BJ (cell line): ENCODE measurements at regions not wholly inside any gene's neighbourhood (a gene's known extent, or its start where the extent isn't known, plus 50 kb on each side); places are given as distances from the start of the nearest gene placed in this dataset.

Experiments used
- CTCF ChIA-PET: fragments of 350-600 bp; formaldehyde crosslinking; extraction: SDS; loops from one replicate; lab custom pipeline; 2021; ENCODE audit warnings: antibody characterized with exemption, inconsistent platforms; lab: Yijun Ruan, JAX
- POLR2A ChIA-PET: fragments of 300-600 bp; sonication (Branson Sonifier 250); formaldehyde crosslinking; extraction: SDS; loops from one replicate; lab custom pipeline; 2021; ENCODE audit warnings: antibody characterized with exemption; lab: Charles Lee
- DNase-seq: peaks from one replicate; pipeline ENCODE4 v3.0.0-alpha.2; 2011; ENCODE audit warnings: low read depth
- H3K27me3 ChIP-seq: 2 replicates; pipeline ENCODE4 v1.6.0; 2011; ENCODE audit warnings: low read length; ENCODE audit not compliant: control insufficient read depth, insufficient read depth
- H3K36me3 ChIP-seq: 2 replicates; pipeline ENCODE4 v1.5.1; 2011; ENCODE audit warnings: low read length; ENCODE audit not compliant: control insufficient read depth, insufficient read depth
- H3K4me3 ChIP-seq: 2 replicates; pipeline ENCODE4 v1.5.1; 2011; ENCODE audit warnings: low read depth, mild to moderate bottlenecking, control low read depth, low read length
- TF ChIP-seq, protein P1 (sequence below): IDR thresholded peaks from 2 replicates; pipeline ENCODE4 v1.5.1; 2011; ENCODE audit warnings: low read depth, mild to moderate bottlenecking, control low read depth, inconsistent platforms, low read length, moderate library complexity; ENCODE audit not compliant: insufficient read depth

DNA sequence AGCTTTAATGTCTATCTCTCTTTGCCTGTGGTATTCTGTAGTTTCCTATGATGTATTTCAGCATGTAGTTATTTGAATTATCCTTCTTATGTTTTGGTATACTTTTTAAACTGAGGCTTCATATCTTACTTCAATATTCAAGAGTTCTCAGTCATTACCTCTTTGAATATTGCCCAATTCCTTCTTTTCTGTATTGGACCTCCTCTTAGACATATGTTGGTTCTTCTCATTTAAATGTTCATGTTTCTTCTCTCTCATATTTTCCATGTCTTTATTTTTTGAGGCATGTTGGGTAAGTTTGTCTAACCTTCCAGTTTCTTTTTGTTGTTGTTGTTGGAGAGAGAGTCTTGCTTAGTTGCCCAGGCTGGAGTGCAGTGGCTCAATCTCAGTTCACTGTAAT lies 140.6 kb downstream of the MRPS6 start:
- ChIA-PET CTCF (no interaction called here), POLR2A (no interaction called here)
- DNase-seq: no peak
- TF ChIP-seq, protein P1, sequence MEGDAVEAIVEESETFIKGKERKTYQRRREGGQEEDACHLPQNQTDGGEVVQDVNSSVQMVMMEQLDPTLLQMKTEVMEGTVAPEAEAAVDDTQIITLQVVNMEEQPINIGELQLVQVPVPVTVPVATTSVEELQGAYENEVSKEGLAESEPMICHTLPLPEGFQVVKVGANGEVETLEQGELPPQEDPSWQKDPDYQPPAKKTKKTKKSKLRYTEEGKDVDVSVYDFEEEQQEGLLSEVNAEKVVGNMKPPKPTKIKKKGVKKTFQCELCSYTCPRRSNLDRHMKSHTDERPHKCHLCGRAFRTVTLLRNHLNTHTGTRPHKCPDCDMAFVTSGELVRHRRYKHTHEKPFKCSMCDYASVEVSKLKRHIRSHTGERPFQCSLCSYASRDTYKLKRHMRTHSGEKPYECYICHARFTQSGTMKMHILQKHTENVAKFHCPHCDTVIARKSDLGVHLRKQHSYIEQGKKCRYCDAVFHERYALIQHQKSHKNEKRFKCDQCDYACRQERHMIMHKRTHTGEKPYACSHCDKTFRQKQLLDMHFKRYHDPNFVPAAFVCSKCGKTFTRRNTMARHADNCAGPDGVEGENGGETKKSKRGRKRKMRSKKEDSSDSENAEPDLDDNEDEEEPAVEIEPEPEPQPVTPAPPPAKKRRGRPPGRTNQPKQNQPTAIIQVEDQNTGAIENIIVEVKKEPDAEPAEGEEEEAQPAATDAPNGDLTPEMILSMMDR: no peak
- 0 out of 2 replicates have a peak, but pooled peaks cover 1% of the 10 kb centered on the region for H3K27me3 ChIP-seq
- no peak overlapping the region for H3K4me3 ChIP-seq
- no peaks in the 10 kb centered on the region for H3K36me3 ChIP-seq

DNA sequence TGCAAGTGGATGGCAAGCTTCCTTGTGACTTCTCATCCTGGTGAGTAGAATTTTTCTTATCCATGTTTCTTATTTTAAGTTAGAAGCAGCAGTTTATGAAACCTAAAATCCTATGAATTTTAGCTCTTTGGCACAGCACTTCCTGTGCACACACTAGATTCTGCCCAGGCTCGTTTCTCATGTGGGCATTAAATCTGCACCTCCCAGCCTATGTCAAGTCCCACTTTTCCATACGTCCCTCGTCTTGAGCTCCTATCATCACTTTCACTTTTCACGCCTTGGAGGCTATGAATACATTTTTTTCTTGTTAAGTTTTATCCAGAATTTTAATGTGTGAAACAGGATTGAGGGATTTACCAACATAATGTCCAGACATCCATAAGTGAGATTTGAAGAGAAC lies 142.1 kb downstream of the MRPS6 start:
- POLR2A ChIA-PET: no interaction called here
- CTCF ChIA-PET: interaction anchor here (0.7 to 2.4 kb wide), 3 partner anchors 12 to 124 kb away, joined by 3 to 21 read pairs (median 4); no protein-coding TSS in a partner anchor
- DNase-seq: no peak
- Histone ChIP-seq H3K4me3 (no peak overlapping the region), H3K27me3 (0 out of 2 replicates have a peak, but pooled peaks cover 1% of the 10 kb centered on the region), H3K36me3 (no peaks in the 10 kb centered on the region)
- TF ChIP-seq, protein P1: no peak

DNA sequence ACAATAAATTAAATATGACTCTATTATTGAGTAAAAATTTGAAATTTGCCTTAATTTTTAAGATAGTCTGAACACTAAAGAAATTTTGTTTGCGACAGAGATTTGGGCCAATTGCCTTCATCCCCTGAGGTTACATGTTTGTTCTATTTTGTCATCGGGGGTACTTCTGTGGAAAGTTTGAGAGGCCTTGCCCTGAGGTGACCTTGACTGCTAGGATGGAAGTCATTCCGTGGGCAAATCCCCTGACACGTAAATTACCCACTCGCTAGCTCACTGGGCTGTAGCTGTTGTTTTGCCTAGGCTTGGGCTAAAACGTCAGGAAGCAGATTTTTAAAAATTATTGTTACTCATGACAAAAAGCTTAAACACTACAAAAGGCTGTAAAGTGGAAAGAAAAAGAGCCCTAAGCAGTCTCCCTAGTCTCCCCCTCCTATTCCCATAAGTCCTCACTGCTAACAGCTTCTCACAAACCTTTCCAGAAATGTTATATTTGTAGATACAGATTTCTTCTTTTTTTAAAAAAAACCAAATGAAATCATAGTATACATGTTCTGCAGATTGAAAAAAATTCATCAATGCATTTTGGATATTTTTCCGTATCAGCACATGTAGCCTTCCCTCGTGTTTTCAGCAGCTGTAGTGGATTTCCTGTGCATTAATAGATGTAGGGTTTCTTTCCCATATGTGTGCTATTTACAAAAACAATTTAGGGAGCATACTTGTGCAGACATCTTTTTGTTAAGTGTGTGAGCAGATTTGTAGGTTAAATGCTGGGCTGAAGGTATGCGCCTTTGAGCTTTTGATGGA lies 142.7 kb downstream of the MRPS6 start:
- Histone ChIP-seq H3K4me3 (no peak overlapping the region), H3K27me3 (0 out of 2 replicates have a peak, but pooled peaks cover 1% of the 10 kb centered on the region), H3K36me3 (no peaks in the 10 kb centered on the region)
- CTCF ChIA-PET: interaction anchor here (0.7 to 2.4 kb wide), 3 partner anchors 12 to 124 kb away, joined by 3 to 21 read pairs (median 4); no protein-coding TSS in a partner anchor
- POLR2A ChIA-PET: no interaction called here
- no peak for DNase-seq
- TF ChIP-seq, protein P1: no peak

DNA sequence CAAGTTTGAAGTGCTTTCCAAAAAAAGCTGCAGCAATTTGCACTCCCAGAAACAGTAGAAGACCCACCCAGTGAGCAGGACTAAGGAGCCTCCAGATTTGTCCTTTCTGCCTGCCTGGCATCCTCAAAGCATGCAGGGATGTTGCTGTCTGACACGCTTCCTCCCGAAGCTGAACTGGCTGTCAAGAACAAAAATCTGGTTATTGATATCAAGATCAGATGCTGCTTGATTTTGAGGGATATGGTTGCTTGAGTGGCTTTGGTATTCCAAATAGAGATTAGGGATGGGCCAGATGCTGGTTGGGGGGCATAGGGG lies 143.3 kb downstream of the MRPS6 start:
- no peak overlapping the region for H3K4me3 ChIP-seq
- CTCF ChIA-PET: interaction anchor here (0.9 to 2.4 kb wide), 2 partner anchors 13 to 16 kb away, joined by 3 to 21 read pairs; no protein-coding TSS in a partner anchor
- no peaks in the 10 kb centered on the region for H3K27me3 ChIP-seq
- TF ChIP-seq, protein P1: no peak
- DNase-seq: no peak
- H3K36me3 ChIP-seq: no peaks in the 10 kb centered on the region
- POLR2A ChIA-PET: no interaction called here

DNA sequence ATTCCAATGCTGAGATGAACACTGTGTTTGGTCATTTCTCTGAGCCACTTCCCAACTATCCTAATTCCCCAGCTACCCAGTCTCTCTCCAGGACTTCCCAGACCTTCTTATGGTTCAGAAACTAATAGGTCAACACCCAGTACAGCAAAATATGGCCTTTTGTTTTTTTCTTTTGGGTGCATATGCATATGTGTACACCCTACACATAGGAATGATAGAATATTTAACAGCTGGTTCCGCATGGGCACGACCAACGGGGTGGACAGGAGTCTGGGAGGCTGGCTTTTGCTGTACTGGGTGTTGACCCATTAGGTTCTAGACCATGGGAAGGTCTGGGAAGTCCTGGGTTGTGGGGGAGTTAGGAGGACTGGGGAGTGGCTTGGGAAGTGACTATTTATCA lies 143.9 kb downstream of the MRPS6 start:
- CTCF ChIA-PET: interaction anchor here (0.9 to 2.4 kb wide), 2 partner anchors 14 to 16 kb away, joined by 3 to 21 read pairs; no protein-coding TSS in a partner anchor
- Histone ChIP-seq H3K4me3 (no peak overlapping the region), H3K27me3 (no peaks in the 10 kb centered on the region), H3K36me3 (no peaks in the 10 kb centered on the region)
- DNase-seq: no peak
- TF ChIP-seq, protein P1: no peak
- POLR2A ChIA-PET: no interaction called here
